SH-SY5Y (cell line): ENCODE measurements at regions not wholly inside any gene's neighbourhood (a gene's known extent, or its start where the extent isn't known, plus 50 kb on each side); places are given as distances from the start of the nearest gene placed in this dataset.

Source experiments
- GATA2 ChIP-seq: IDR thresholded peaks from 2 replicates; pipeline ENCODE4 v1.6.1; 2011; ENCODE audit warnings: mild to moderate bottlenecking, low read depth, low read length
- GATA3 ChIP-seq: IDR thresholded peaks from 2 replicates; pipeline ENCODE4 v1.6.1; 2011; ENCODE audit warnings: low read depth, mild to moderate bottlenecking, low read length, moderate library complexity

- TF ChIP-seq GATA2 (no peak), GATA3 (no peak)
Measured at GRCh38 chr11:121950160-121950559, 165.9 kb downstream of the BLID start.
